Right atrium auricular region (tissue), 2 donors: ENCODE measurements at regions not wholly inside any gene's neighbourhood (a gene's known extent, or its start where the extent isn't known, plus 50 kb on each side); places are given as distances from the start of the nearest gene placed in this dataset.

ENCODE experiments used
- DNase-seq: peaks from one replicate; pipeline ENCODE4 v3.0.0-alpha.2; 2019; ENCODE audit warnings: low spot score
- H3K27ac ChIP-seq, 2 donors: fragments of 200-600 bp; sonication (generic); 1 replicate in 1 of 2; 2 replicates in 1 of 2; pipeline ENCODE4 v1.5.1; 2016 to 2019
- H3K27me3 ChIP-seq, 2 donors: fragments of 200-600 bp; sonication (generic); one replicate each; pipeline versions ENCODE4 v1.5.1 to v1.6.0; 2017 to 2019
- H3K36me3 ChIP-seq: fragments of 200-600 bp; sonication (generic); one replicate; pipeline ENCODE4 v1.5.1; 2016
- H3K4me1 ChIP-seq, 2 donors: fragments of 200-600 bp; sonication (generic); one replicate each; pipeline versions ENCODE4 v1.5.1 to v1.6.0; 2017 to 2019
- H3K4me3 ChIP-seq, 2 donors: fragments of 200-600 bp; sonication (generic); 1 replicate in 1 of 2; 2 replicates in 1 of 2; pipeline ENCODE4 v1.5.1; 2017 to 2019; ENCODE audit warnings: mild to moderate bottlenecking in 1 of 2, moderate library complexity in 1 of 2
- H3K9me3 ChIP-seq, 2 donors: fragments of 200-600 bp; sonication (generic); one replicate each; pipeline ENCODE4 v1.5.1; 2019
- TF ChIP-seq, protein P1 (sequence below), 2 donors: fragments of 200-600 bp; sonication (generic); IDR thresholded peaks; one replicate each; pipeline ENCODE4 v1.5.1; 2019; ENCODE audit warnings: antibody characterized with exemption in 2 of 2

- Histone ChIP-seq H3K27me3 (no peaks in the 10 kb centered on the region), H3K36me3 (no peaks in the 10 kb centered on the region), H3K4me3 (no peak overlapping the region), H3K4me1 (no peaks in the 10 kb centered on the region), H3K27ac (no peak overlapping the region), H3K9me3 (no peaks in the 10 kb centered on the region)
- TF ChIP-seq, protein P1, sequence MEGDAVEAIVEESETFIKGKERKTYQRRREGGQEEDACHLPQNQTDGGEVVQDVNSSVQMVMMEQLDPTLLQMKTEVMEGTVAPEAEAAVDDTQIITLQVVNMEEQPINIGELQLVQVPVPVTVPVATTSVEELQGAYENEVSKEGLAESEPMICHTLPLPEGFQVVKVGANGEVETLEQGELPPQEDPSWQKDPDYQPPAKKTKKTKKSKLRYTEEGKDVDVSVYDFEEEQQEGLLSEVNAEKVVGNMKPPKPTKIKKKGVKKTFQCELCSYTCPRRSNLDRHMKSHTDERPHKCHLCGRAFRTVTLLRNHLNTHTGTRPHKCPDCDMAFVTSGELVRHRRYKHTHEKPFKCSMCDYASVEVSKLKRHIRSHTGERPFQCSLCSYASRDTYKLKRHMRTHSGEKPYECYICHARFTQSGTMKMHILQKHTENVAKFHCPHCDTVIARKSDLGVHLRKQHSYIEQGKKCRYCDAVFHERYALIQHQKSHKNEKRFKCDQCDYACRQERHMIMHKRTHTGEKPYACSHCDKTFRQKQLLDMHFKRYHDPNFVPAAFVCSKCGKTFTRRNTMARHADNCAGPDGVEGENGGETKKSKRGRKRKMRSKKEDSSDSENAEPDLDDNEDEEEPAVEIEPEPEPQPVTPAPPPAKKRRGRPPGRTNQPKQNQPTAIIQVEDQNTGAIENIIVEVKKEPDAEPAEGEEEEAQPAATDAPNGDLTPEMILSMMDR (IDR thresholded peaks at IDR 0.05): no peak
- DNase-seq: no peak
Observed at GRCh38 chr12:127785986-127786590, 480.9 kb upstream of the TMEM132C start.

DNA sequence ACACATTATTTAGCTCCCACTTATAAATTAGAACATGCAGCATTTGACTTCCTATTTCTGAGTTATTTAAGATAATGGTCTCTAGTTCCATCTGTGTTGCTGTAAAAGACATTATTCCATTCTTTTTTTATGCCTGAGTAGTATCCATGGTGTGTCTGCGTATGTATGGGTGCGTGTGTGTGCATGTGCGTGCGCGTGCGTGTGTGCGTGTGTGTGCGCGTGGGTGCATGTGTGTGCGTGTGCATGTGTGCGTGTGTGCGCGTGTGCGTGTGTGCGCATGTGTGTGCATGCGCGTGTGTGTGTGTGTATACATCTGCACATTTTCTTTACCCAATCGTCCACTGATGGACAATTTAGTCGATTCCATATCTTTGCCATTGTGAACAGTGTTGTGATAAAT, 479.4 kb upstream of the TMEM132C start:
- TF ChIP-seq, protein P1 (IDR thresholded peaks at IDR 0.05): no peak
- DNase-seq: no peak
- H3K4me1 ChIP-seq: no peaks in the 10 kb centered on the region

DNA sequence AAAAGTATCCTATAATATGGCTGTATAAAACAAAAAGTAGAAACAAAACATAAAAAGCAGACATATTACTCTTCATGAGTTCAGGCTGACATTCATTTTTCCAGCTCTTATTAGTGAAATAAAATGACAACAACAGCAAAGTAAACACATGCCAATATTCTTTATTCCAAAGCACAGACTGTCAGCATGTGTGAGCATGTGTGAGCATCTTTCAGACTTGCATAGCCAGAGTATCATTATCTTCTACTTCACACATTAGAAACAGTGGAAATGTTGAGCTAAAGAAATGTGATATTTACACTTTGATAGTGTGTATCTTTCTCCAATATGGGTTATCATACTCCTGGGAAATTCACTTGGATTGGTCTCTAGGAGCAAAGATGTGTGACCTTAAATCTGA, 476.6 kb upstream of the TMEM132C start:
- Histone ChIP-seq H3K4me1 (no peaks in the 10 kb centered on the region), H3K4me3 (no peak overlapping the region), H3K36me3 (no peaks in the 10 kb centered on the region), H3K27ac (no peak overlapping the region), H3K9me3 (peaks cover 0 to 7% of the 10 kb centered on the region in 2 donors), H3K27me3 (no peaks in the 10 kb centered on the region)
- no peak for DNase-seq
- TF ChIP-seq, protein P1 (IDR thresholded peaks at IDR 0.05): no peak

More for the DNA sequence above, 479.4 kb upstream of the TMEM132C start:
- Histone ChIP-seq H3K4me3 (no peak overlapping the region), H3K27me3 (no peaks in the 10 kb centered on the region), H3K9me3 (no peaks in the 10 kb centered on the region), H3K36me3 (no peaks in the 10 kb centered on the region), H3K27ac (no peak overlapping the region)

- Histone ChIP-seq H3K27me3 (no peaks in the 10 kb centered on the region), H3K4me3 (no peak overlapping the region), H3K27ac (no peak overlapping the region), H3K36me3 (no peaks in the 10 kb centered on the region), H3K9me3 (peaks cover 0 to 14% of the 10 kb centered on the region in 2 donors), H3K4me1 (no peaks in the 10 kb centered on the region)
- TF ChIP-seq, protein P1 (IDR thresholded peaks at IDR 0.05): no peak
- no peak for DNase-seq
Observed at GRCh38 chr12:127791217-127791616, 475.8 kb upstream of the TMEM132C start.

- no peaks in the 10 kb centered on the region for H3K4me1 ChIP-seq
- H3K36me3 ChIP-seq: no peaks in the 10 kb centered on the region
- no peak overlapping the region for H3K4me3 ChIP-seq
- TF ChIP-seq, protein P1 (IDR thresholded peaks at IDR 0.05): no peak
- no peak for DNase-seq
- H3K27ac ChIP-seq: no peak overlapping the region
- H3K27me3 ChIP-seq: no peaks in the 10 kb centered on the region
- H3K9me3 ChIP-seq: peaks cover 0 to 14% of the 10 kb centered on the region in 2 donors
Observed at GRCh38 chr12:127797918-127798317, 469.1 kb upstream of the TMEM132C start.

DNA sequence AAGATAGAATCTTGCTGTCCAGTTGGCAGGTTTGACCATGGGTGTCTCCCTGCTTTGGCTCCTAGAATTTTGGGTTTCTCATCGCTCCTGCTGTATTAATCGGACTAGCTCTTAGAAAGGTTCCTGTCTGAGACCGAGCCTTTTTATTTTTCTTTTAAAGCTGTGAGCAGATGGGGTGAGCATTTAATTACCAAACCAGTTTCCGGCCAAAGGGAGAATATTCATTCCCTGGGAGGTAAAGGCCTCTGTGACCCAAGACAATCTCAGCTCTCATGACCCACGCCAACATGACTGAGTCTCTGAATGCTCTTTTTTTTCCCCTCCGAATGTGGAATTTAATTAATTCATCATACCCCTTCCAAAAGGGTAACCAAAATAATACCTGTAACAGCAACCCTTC, 464.7 kb upstream of the TMEM132C start:
- Histone ChIP-seq H3K36me3 (no peaks in the 10 kb centered on the region), H3K27me3 (no peaks in the 10 kb centered on the region), H3K4me1 (no peaks in the 10 kb centered on the region), H3K27ac (no peak overlapping the region), H3K9me3 (no peaks in the 10 kb centered on the region), H3K4me3 (no peak overlapping the region)
- TF ChIP-seq, protein P1 (IDR thresholded peaks at IDR 0.05): no peak
- DNase-seq: no peak
